SK-N-SH (cell line): ENCODE measurements at regions not wholly inside any gene's neighbourhood (a gene's known extent, or its start where the extent isn't known, plus 50 kb on each side); places are given as distances from the start of the nearest gene placed in this dataset.

Experiments used
- EP300 ChIP-seq, 2 experiments: IDR thresholded peaks; 2 replicates each; pipeline versions ENCODE4 v1.4.0 to v1.6.1; 2012; ENCODE audit warnings: borderline replicate concordance in 1 of 2, low read depth in 1 of 2, low read length in 1 of 2
- FOXJ3 ChIP-seq: sonication (generic); formaldehyde crosslinking; IDR thresholded peaks from 2 replicates; pipeline ENCODE4 v1.5.1; 2020; ENCODE audit warnings: mild to moderate bottlenecking, missing genetic modification reagents
- FOXM1 ChIP-seq: IDR thresholded peaks from 2 replicates; pipeline ENCODE4 v1.4.0; 2012; ENCODE audit warnings: low read depth, mild to moderate bottlenecking
- MAX ChIP-seq: IDR thresholded peaks from 2 replicates; pipeline ENCODE4 v1.4.0; 2012; ENCODE audit warnings: low read depth
- NRF1 ChIP-seq: IDR thresholded peaks from 2 replicates; pipeline ENCODE4 v1.6.1; 2012; ENCODE audit warnings: low read depth, mild to moderate bottlenecking, low read length
- PBX3 ChIP-seq: IDR thresholded peaks from 2 replicates; pipeline ENCODE4; 2012
- SMC3 ChIP-seq: IDR thresholded peaks from 2 replicates; pipeline ENCODE4 v1.6.1; 2012; ENCODE audit warnings: low read depth, low read length, improper control_type of control experiment
- YY1 ChIP-seq: IDR thresholded peaks from 2 replicates; pipeline ENCODE4 v1.4.0; 2012; ENCODE audit warnings: low read depth, mild to moderate bottlenecking
- TF ChIP-seq, protein P1 (sequence below): fragments of 200-600 bp; sonication (generic); IDR thresholded peaks from 2 replicates; pipeline ENCODE4 v1.6.1; 2017; ENCODE audit warnings: antibody characterized with exemption, mild to moderate bottlenecking, moderate library complexity

GRCh38 chr16:63890723-63891122, 1231.1 kb downstream of the CDH11 start:
- TF ChIP-seq, protein P1, sequence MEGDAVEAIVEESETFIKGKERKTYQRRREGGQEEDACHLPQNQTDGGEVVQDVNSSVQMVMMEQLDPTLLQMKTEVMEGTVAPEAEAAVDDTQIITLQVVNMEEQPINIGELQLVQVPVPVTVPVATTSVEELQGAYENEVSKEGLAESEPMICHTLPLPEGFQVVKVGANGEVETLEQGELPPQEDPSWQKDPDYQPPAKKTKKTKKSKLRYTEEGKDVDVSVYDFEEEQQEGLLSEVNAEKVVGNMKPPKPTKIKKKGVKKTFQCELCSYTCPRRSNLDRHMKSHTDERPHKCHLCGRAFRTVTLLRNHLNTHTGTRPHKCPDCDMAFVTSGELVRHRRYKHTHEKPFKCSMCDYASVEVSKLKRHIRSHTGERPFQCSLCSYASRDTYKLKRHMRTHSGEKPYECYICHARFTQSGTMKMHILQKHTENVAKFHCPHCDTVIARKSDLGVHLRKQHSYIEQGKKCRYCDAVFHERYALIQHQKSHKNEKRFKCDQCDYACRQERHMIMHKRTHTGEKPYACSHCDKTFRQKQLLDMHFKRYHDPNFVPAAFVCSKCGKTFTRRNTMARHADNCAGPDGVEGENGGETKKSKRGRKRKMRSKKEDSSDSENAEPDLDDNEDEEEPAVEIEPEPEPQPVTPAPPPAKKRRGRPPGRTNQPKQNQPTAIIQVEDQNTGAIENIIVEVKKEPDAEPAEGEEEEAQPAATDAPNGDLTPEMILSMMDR: no peak
- TF ChIP-seq FOXJ3 (CRISPR knock-in tag) (no peak), MAX (no peak), EP300 (IDR thresholded peaks at IDR 0.05; ENCODE audit: borderline replicate concordance in 1 of 2, low read depth in 1 of 2, low read length in 1 of 2) (no peak), SMC3 (no peak), PBX3 (no peak), YY1 (no peak), NRF1 (no peak), FOXM1 (no peak)
